Naive B cell (primary cell): ENCODE measurements at regions not wholly inside any gene's neighbourhood (a gene's known extent, or its start where the extent isn't known, plus 50 kb on each side); places are given as distances from the start of the nearest gene placed in this dataset.

Experiments
- ATAC-seq, 2 donors: fragments of 150-1000 bp; cut with Tn5 transposase; 2 replicates each; pipeline ENCODE4 v1.10.0; 2021; ENCODE audit warnings: low read depth in 2 of 2, mild to moderate bottlenecking in 2 of 2, moderate library complexity in 2 of 2
- DNase-seq: peaks from one replicate; pipeline ENCODE4 v3.0.0; 2022
- H3K27ac Mint-ChIP-seq, 6 donors: one replicate each; pipeline ENCODE4 v1.8.0; 2020 to 2022; ENCODE audit warnings: mild to moderate bottlenecking in 6 of 6, mixed read lengths in 6 of 6, moderate library complexity in 5 of 6, inconsistent platforms in 2 of 6
- H3K27me3 Mint-ChIP-seq, 3 donors: one replicate each; pipeline ENCODE4 v1.8.0; 2021 to 2022; ENCODE audit warnings: mixed read lengths in 3 of 3, mild to moderate bottlenecking in 1 of 3
- H3K36me3 Mint-ChIP-seq, 2 donors: one replicate each; pipeline ENCODE4 v1.8.0; 2020 to 2022; ENCODE audit warnings: mixed read lengths in 2 of 2, inconsistent platforms in 1 of 2, mild to moderate bottlenecking in 1 of 2
- H3K4me1 Mint-ChIP-seq, 3 donors: one replicate each; pipeline ENCODE4 v1.8.0; 2020 to 2022; ENCODE audit warnings: mixed read lengths in 3 of 3, inconsistent platforms in 1 of 3, mild to moderate bottlenecking in 1 of 3, moderate library complexity in 1 of 3
- H3K4me3 Mint-ChIP-seq, 8 donors: one replicate each; pipeline ENCODE4 v1.8.0; 2020 to 2022; ENCODE audit warnings: mild to moderate bottlenecking in 8 of 8, mixed read lengths in 8 of 8, moderate library complexity in 8 of 8, inconsistent platforms in 2 of 8
- H3K9me3 Mint-ChIP-seq, 7 donors: one replicate each; pipeline ENCODE4 v1.8.0; 2020 to 2022; ENCODE audit warnings: mixed read lengths in 7 of 7, mild to moderate bottlenecking in 5 of 7, inconsistent platforms in 2 of 7, moderate library complexity in 1 of 7

DNA sequence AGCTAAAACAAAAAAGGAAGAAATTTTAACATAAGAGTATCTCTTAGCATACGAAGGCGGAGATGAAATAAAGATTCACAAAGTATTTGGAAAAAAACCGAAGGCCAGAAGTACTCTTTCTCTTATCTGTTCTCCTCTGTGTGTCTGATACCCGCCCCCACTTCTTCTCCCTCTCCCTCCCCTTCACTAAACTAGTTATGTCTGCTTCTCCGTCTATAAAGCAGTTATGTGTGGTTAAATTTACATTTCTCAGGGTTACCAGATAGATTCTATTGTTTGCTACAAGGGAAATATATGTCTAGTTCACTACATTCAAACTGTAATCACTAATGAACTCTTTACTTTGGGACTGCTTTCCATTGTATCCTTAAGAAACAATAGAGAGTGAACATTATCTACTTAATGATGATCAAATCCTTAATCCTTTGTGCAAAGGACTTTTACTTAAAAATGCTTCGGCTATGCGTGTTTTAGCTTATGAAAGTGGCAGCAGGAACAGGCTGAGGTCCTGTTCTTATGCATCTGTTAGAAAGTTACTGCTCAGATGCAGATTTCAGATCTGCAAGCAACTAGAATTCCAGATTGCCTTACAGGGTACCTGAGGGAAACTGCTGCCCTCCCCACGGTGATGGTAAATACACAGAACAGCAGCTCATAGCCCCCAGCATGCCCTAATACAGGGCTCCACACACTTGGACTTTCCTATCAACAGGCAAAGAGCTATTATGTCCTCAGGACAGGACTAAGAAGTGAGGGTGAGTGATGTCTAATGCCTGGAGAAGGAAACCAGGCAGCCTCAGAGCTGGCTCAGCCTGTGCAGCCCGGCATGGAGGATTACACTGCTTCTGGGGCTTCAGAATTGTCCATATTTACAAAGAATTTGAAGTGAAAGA, 273.3 kb downstream of the FZD1 start:
- H3K4me1 Mint-ChIP-seq = no peaks in the 10 kb centered on the region

DNA sequence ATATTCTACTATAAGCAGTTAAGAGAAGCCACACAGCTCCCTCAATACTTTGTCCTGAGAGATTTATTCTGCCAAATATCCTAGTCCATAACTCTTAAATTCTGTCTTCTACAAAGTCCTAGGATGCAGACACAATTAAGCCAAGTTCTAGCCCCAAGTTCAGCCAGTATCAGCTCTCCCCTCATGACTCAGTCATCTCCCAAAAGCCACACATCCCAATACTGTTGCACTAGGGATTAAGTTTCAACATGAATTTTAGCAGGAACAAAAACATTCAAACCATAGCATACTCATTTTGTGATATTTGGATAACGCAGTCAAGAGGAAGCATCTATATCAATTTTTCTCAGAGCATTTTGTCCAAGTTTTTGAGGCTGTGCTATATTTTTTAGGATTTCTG, 277.4 kb downstream of the FZD1 start:
- H3K4me3 Mint-ChIP-seq = no peak overlapping the region
- H3K36me3 Mint-ChIP-seq = no peaks in the 10 kb centered on the region
- peaks cover 0 to 5% (median 0%) of the 10 kb centered on the region in 3 donors for H3K27me3 Mint-ChIP-seq
- no peak for ATAC-seq
- DNase-seq = no peak
- peaks cover 0 to 2% (median 0%) of the 10 kb centered on the region in 7 donors for H3K9me3 Mint-ChIP-seq
- no peak overlapping the region for H3K27ac Mint-ChIP-seq
- H3K4me1 Mint-ChIP-seq = no peaks in the 10 kb centered on the region

More for the DNA sequence above, 273.3 kb downstream of the FZD1 start:
- no peak for DNase-seq
- no peak overlapping the region for H3K4me3 Mint-ChIP-seq
- no peaks in the 10 kb centered on the region for H3K27me3 Mint-ChIP-seq
- ATAC-seq = no peak
- no peaks in the 10 kb centered on the region for H3K36me3 Mint-ChIP-seq
- H3K27ac Mint-ChIP-seq = no peak overlapping the region
- H3K9me3 Mint-ChIP-seq = peaks cover under 1 to 7% (median 4%) of the 10 kb centered on the region in 7 donors

- Mint-ChIP-seq H3K4me1 (no peaks in the 10 kb centered on the region), H3K36me3 (no peaks in the 10 kb centered on the region), H3K27ac (no peak overlapping the region), H3K4me3 (no peak overlapping the region), H3K9me3 (peaks cover 0 to 4% (median 0%) of the 10 kb centered on the region in 7 donors), H3K27me3 (peaks cover 0 to 11% (median 0%) of the 10 kb centered on the region in 3 donors)
- no peak for ATAC-seq
- no peak for DNase-seq
Measured at GRCh38 chr7:91543646-91544045, 279.4 kb downstream of the FZD1 start.

- H3K36me3 Mint-ChIP-seq = no peaks in the 10 kb centered on the region
- peaks cover 0 to 5% (median 0%) of the 10 kb centered on the region in 7 donors for H3K9me3 Mint-ChIP-seq
- no peak overlapping the region for H3K4me3 Mint-ChIP-seq
- no peak for ATAC-seq
- peaks cover 0 to 14% (median 0%) of the 10 kb centered on the region in 3 donors for H3K27me3 Mint-ChIP-seq
- no peak for DNase-seq
- H3K27ac Mint-ChIP-seq = no peak overlapping the region
- no peaks in the 10 kb centered on the region for H3K4me1 Mint-ChIP-seq
Measured at GRCh38 chr7:91549878-91550277, 285.6 kb downstream of the FZD1 start.

DNA sequence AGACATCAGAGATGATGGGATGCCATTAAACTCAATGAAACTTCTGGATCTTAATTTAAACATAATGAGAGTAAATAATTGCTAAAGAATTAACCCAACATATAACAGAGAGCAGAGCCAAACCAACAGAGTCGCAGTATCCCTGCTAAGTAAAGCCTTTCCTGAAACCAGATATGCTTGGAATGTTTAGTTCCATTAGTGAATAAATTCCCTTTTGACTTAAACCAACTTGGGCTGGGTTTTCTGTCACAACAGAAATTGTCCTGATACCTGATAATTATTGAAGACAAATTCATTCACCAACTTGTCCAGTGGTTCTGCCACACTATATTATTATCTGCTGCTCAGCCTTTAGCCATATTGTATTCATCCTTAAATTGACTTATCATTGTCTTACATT, 286.7 kb downstream of the FZD1 start:
- H3K27me3 Mint-ChIP-seq = peaks cover 0 to 14% (median 0%) of the 10 kb centered on the region in 3 donors
- no peak for DNase-seq
- H3K4me1 Mint-ChIP-seq = no peaks in the 10 kb centered on the region
- H3K36me3 Mint-ChIP-seq = no peaks in the 10 kb centered on the region
- no peak for ATAC-seq
- H3K9me3 Mint-ChIP-seq = peaks cover 0 to 5% (median 0%) of the 10 kb centered on the region in 7 donors
- H3K27ac Mint-ChIP-seq = no peak overlapping the region
- H3K4me3 Mint-ChIP-seq = no peak overlapping the region

- Mint-ChIP-seq H3K4me3 (no peak overlapping the region), H3K36me3 (no peaks in the 10 kb centered on the region)
Measured at GRCh38 chr7:91551377-91552175, 287.3 kb downstream of the FZD1 start.

GRCh38 chr7:91553410-91553895, 289.2 kb downstream of the FZD1 start:
- Mint-ChIP-seq H3K4me1 (no peaks in the 10 kb centered on the region), H3K9me3 (peaks cover 0 to 4% (median 0%) of the 10 kb centered on the region in 7 donors), H3K4me3 (no peak overlapping the region), H3K36me3 (no peaks in the 10 kb centered on the region), H3K27me3 (peaks cover 0 to 9% (median 0%) of the 10 kb centered on the region in 3 donors), H3K27ac (no peak overlapping the region)
- ATAC-seq = no peak
- no peak for DNase-seq

More at GRCh38 chr7:91551377-91552175, 287.3 kb downstream of the FZD1 start:
- no peak for ATAC-seq
- no peaks in the 10 kb centered on the region for H3K4me1 Mint-ChIP-seq
- no peak for DNase-seq
- H3K9me3 Mint-ChIP-seq = peaks cover 0 to 5% (median 0%) of the 10 kb centered on the region in 7 donors
- no peak overlapping the region for H3K27ac Mint-ChIP-seq
- H3K27me3 Mint-ChIP-seq = peaks cover 0 to 14% (median 0%) of the 10 kb centered on the region in 3 donors

DNA sequence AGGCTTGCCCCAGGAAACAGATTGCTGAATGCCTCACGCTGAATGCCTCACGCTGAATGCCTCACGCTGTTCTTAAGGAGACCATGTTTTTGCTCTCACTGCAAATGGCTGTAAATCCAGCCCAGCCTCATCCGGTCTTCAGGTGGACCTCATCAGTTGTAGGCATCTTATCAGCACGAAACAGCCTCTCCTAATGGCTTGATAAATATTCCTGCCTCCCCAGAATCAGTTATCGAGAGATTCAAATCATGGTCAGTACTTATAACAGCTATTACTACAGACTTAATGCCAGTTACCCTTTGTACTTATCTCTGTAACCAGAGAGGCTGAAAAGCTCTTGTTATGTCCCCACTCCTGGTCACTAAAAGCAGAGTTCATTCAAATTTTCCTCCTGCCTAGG, 290.6 kb downstream of the FZD1 start:
- ATAC-seq (no peak), DNase-seq (no peak)
- Mint-ChIP-seq H3K27me3 (peaks cover 0 to 8% (median 0%) of the 10 kb centered on the region in 3 donors), H3K4me3 (no peak overlapping the region), H3K4me1 (no peaks in the 10 kb centered on the region), H3K27ac (no peak overlapping the region), H3K9me3 (peaks cover 0 to 4% (median 0%) of the 10 kb centered on the region in 7 donors), H3K36me3 (no peaks in the 10 kb centered on the region)

DNA sequence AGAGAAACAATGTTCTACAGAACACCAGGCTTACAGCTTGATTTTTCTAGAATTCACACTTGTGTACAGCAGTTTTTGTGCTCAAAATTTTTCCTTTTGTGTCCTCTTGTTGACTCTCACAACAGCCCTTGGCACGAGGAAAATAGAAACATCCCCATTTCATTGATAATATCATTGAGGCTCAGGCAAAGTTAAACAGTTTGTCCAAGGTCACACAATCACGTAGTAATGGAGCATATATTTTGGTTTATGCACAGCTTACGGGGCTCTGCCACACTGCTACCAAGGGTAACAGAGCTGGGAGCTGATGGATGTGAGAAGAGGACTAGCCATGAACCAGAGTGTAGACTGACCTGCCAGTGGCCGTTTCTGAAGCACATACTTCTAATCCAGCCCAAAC, 292.0 kb downstream of the FZD1 start:
- ATAC-seq = no peak
- H3K27ac Mint-ChIP-seq = no peak overlapping the region
- H3K9me3 Mint-ChIP-seq = peaks cover 0 to 3% (median 0%) of the 10 kb centered on the region in 7 donors
- no peak overlapping the region for H3K4me3 Mint-ChIP-seq
- no peaks in the 10 kb centered on the region for H3K36me3 Mint-ChIP-seq
- H3K27me3 Mint-ChIP-seq = peaks cover 0 to 6% (median 6%) of the 10 kb centered on the region in 3 donors
- no peaks in the 10 kb centered on the region for H3K4me1 Mint-ChIP-seq
- no peak for DNase-seq

DNA sequence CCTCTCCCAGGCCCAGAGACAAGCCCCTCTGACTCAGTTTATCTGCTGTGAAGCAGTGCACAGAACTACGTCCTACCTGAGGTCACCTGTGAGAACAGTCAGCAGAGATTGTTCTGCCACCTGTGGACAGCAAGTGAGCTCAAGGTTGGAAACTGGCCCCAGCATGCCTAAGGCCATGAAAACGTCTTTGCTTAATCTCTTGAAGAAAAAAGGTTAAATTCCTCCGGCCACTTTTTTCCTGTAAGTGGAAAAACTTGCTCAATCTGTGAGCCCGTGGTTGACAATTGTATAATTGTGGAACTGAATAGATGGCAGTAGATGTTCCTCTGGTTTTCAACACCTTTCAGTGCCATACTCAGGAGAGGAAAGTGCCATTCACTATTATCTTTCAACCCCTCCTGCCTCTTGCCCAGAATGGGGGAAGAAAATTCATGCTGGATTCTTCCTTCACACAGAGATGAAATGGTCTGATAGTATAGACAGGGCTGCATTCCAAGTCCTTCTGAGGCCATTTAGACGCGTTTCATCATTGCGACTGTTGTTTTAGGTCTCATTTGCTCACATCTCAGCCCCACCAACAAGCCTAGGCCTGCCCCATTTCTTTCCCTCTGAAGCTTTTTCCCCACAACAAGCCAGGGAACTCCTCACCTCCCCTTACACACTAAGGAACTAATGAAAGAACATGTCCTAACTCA, 292.9 kb downstream of the FZD1 start:
- no peak for ATAC-seq
- no peak for DNase-seq
- Mint-ChIP-seq H3K4me1 (no peaks in the 10 kb centered on the region), H3K9me3 (peaks cover 0 to 3% (median 0%) of the 10 kb centered on the region in 7 donors), H3K36me3 (no peaks in the 10 kb centered on the region), H3K27me3 (peaks cover 0 to 6% (median 4%) of the 10 kb centered on the region in 3 donors), H3K4me3 (no peak overlapping the region), H3K27ac (no peak overlapping the region)

DNA sequence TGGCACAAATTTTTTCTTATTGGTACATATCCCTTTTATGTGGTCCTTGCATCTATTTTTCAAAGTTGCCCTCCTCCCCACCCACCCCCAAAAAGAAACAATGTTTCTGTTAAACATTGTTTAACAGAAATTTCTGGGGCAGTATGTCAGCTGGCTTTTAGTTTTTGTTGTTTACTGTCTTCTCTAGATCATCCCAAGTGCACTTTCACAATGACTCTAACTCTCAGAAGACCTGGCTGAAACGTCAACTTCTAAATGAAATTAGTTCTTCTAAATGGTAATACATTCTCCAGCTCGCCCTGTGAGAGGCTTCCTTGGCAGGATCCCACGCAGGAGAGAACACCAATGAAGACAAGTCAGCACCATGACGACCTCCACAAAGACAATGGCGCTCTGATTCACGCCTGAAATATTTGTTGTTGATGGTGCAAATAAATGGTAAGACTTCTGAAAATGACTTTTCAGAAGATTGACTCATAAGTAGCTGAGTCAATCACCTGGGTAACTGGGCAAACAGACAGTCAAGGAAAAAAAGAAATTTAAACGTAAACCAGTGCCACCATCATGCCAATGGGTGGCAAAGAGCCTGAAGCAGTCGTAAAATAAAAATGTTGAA, 293.7 kb downstream of the FZD1 start:
- no peaks in the 10 kb centered on the region for H3K4me1 Mint-ChIP-seq
- DNase-seq (no peak), ATAC-seq (no peak)
- H3K27ac Mint-ChIP-seq = no peak overlapping the region
- H3K36me3 Mint-ChIP-seq = no peaks in the 10 kb centered on the region
- H3K27me3 Mint-ChIP-seq = peaks cover 0 to 6% (median 4%) of the 10 kb centered on the region in 3 donors
- H3K9me3 Mint-ChIP-seq = peaks cover 0 to 3% (median 0%) of the 10 kb centered on the region in 7 donors
- no peak overlapping the region for H3K4me3 Mint-ChIP-seq

GRCh38 chr7:91559947-91560346, 295.7 kb downstream of the FZD1 start:
- no peaks in the 10 kb centered on the region for H3K36me3 Mint-ChIP-seq
- ATAC-seq (no peak), DNase-seq (no peak)
- H3K4me1 Mint-ChIP-seq = no peaks in the 10 kb centered on the region
- H3K9me3 Mint-ChIP-seq = peaks cover 0 to 3% (median 0%) of the 10 kb centered on the region in 7 donors
- H3K4me3 Mint-ChIP-seq = no peak overlapping the region
- no peak overlapping the region for H3K27ac Mint-ChIP-seq
- H3K27me3 Mint-ChIP-seq = peaks cover 0 to 6% (median 0%) of the 10 kb centered on the region in 3 donors

DNA sequence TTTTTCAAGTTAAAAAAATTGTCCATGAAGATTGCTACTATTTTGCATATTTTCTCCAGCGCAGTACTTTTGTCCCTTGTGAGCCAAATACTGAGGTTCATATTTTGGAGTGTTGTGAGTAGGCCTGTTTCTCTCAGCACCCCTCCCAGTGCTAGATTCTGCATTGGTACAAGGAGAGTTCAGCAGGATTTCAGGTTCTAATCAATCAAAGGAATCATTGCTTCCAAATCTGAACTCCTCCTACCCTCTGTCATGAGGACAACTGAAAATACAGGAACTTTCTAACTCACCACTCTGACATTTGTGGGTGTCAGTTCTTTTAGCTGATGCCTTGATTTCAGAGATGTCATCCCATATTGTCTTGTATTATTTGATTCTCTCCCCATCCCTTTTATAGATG, 299.9 kb downstream of the FZD1 start:
- Mint-ChIP-seq H3K4me3 (no peak overlapping the region), H3K9me3 (peaks cover 0 to 4% (median 0%) of the 10 kb centered on the region in 7 donors), H3K27me3 (peaks cover 6 to 12% (median 7%) of the 10 kb centered on the region in 3 donors), H3K4me1 (no peaks in the 10 kb centered on the region), H3K36me3 (no peaks in the 10 kb centered on the region), H3K27ac (no peak overlapping the region)
- ATAC-seq (no peak), DNase-seq (no peak)
